ENCODE measurements at regions not wholly inside any gene's neighbourhood (a gene's known extent, or its start where the extent isn't known, plus 50 kb on each side); places are given as distances from the start of the nearest gene placed in this dataset.

DNA sequence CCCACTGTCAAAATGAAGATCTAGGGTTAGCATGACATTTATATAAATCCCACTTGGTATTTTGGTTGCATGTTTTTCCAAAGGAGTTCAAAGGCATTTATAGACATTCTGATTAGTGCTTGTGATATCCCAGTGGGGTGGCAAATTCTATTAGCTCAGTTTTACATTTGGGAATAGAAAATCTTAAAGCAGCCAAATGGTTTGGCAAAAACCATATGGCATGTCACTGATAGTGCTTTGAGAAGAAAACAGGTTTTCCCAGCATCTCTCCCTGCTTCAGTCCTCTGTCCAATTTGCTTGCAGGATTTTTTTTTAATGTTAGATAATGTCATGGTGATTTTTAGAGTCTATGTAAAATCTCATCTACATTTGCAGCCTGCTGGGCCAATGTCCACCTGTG, 225.1 kb upstream of the DIO3 start:
- TF ChIP-seq, protein P1, sequence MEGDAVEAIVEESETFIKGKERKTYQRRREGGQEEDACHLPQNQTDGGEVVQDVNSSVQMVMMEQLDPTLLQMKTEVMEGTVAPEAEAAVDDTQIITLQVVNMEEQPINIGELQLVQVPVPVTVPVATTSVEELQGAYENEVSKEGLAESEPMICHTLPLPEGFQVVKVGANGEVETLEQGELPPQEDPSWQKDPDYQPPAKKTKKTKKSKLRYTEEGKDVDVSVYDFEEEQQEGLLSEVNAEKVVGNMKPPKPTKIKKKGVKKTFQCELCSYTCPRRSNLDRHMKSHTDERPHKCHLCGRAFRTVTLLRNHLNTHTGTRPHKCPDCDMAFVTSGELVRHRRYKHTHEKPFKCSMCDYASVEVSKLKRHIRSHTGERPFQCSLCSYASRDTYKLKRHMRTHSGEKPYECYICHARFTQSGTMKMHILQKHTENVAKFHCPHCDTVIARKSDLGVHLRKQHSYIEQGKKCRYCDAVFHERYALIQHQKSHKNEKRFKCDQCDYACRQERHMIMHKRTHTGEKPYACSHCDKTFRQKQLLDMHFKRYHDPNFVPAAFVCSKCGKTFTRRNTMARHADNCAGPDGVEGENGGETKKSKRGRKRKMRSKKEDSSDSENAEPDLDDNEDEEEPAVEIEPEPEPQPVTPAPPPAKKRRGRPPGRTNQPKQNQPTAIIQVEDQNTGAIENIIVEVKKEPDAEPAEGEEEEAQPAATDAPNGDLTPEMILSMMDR (IDR thresholded peaks at IDR 0.05) = no peak
- TF ChIP-seq POLR2AphosphoS5 (IDR thresholded peaks at IDR 0.05; ENCODE audit: insufficient read depth in 1 of 2, low read depth in 1 of 2) = no peak
- no peak for TF ChIP-seq POLR2A (IDR thresholded peaks at IDR 0.05)

All from vagina (tissue), 2 donors.